NCI-H82 treated with DMSO at 0.1 percent for 48 hours (cell line): ENCODE measurements at regions not wholly inside any gene's neighbourhood (a gene's known extent, or its start where the extent isn't known, plus 50 kb on each side); places are given as distances from the start of the nearest gene placed in this dataset.

ENCODE experiments used
- DNase-seq: peaks from one replicate; lab custom pipeline; 2025; ENCODE audit not compliant: unreplicated experiment; lab: John Stamatoyannopoulos, UW

DNA sequence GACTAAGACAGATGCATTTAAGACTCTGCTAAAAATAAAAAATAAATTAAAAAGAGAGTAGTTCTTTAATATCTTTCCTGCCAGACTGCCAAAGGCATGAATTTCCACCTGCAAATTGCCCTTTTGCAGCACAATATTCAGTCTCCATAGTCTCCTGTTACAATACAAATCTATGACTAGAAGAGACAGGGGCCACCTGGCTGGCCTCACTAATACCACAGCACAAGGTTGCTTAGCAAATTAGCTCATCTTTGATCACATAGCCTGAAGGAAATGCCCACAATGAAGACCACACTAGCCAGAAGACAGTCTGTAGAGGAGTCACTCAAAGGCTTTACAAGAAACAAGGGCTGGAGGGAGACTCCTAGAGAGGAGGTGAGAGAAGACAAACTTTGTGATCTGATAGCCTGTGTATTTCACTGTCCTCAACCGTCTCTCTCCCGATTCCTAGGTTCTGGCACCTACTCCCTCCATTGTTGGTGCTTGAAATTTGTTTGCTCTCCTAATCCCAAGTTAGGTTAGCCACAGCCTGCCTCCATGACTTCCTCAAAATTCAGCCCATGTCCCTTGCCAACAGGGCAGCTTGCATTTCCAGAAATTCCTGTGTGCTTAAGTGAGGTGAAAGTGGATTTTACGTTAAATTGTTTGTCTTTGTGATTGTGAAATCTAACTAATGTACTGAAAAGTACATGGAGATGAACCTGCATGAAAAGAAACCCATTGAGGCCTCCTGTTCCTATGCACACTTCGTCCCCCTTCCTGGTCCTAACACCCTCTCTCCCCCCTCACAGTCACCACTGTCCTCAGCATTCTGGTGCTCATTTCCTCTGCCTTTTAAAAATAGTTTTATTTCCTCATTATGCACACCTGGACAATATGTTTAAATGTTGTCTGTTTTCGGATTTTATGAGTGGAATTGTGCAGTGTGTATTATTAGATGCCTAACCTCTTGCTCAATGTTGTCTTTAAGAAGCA, 88.7 kb upstream of the PLXNC1 start:
- no peak for DNase-seq

DNA sequence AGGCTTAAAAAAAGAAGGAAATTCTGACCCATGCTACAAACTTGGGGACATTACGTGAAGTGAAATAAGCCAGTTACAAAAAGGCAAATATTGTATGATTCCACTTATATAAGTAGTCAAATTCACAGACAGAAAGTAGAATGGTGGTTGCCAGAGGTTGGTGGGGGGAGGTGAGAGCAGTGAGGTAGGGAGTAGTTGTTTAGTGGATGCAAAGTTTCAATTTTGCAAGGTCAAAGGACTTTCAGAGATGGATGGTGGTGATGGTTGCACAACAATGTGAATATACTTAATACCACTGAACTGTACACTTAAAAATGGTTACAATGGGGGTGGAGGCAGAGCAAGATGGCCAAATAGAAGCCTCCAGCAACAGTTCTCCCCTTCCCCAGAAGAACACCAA, 86.2 kb upstream of the PLXNC1 start:
- no peak for DNase-seq

DNA sequence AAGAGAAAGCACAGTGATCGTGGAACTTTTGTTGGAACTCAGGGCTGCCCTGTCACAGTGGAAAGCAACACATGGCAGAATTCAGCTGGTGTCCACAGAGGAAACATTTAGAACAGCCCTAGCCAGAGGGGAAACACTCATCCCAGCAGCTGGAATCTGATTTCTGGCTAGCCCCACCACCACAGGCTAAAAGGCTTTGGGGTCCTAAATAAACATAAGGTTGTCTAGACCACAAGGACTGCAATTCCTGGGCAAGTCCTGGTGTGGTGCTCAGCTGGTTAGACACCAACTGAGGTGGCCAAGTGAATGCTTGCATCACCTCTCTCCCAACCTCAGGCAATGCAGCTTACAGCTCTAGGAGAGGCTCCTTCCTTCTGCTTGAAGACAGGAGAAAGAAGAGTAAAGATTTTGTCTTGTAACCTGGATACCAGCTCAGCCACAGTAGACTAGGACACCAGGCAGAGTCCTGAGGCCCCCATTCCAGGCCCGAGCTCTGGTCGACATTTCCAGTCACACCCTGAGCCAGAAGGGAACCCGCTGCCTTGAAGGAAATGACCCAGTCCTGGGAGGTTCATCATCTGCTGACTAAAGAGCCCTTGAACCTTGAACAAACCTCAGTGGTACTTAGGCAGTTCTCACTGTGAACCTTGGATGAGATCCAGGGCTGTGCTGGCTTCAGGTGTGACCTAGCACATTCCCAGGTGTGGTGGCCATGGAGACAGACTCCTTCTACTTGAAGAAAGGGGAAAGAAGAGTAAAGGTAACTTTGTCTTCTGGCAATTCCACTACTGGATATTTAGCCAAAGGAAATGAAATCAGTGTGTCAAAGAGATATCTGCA, 85.4 kb upstream of the PLXNC1 start:
- DNase-seq = no peak

DNA sequence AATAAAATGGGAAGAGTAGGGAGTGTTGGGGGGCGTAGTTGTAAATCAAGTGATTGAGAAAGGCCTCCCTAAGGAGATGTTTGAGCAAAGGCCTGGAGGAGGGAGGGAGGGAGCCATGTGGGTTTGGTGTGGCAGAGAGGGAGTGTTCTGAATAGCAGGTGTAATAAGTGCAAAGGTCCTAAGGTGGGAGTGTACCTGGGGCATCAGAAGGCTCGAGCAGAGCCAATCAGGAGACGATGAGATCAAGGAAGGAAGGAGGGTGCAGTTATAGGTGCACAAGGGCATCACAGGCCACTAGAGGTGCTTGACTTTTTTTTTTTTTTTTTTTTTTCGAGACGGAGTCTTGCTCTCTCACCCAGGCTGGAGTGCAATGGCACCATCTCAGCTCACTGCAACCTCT, 77.9 kb upstream of the PLXNC1 start:
- DNase-seq = no peak

DNA sequence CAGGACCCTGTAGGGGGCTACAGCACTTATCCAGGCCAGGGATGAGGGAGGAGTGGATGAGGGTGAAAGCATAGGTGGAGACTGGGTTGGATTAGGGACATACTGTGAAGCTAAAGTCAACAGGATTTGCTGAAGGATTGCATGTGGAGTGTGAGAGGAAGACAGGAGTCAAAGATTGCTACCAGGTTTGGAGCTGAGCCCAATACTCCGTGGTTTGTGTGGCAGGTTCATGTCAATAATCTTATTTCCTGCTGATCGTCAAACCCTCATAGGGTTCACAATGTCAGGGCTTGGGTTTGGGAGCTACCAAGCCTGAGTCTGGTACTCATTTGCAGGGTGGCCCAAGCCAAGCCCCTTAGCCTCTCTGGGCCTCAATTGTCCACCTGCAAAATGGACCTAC, 77.1 kb upstream of the PLXNC1 start:
- DNase-seq = no peak

DNA sequence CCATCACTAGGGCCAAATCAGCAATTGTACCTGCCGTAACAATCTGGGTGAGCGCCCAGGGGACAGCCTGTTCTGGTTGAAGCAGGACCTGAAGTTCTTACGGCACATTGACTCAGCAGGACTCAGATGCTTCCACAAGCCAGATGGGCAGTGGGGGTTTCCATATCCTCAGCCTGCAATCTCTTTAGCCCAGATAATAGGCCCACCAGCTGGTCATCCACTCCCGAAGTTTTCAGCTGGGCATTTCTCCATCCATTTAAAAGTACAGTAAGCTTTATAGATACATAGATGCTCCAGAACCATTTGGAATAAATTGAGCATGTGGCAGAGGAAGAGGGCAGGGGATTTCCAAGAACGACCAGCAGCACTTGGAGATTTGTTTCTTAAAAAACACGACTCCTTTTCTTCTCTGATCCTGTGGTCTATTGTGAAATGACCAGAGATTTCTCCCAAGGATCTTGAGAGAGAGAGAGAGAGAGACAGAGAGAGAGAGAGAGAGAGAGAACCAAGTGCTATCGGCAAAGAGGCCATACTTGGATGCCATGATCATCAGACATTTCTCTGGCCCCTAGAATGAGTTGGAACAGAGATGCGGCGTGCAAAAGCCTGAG, 74.8 kb upstream of the PLXNC1 start:
- peak; percentile 85 for DNase-seq

DNA sequence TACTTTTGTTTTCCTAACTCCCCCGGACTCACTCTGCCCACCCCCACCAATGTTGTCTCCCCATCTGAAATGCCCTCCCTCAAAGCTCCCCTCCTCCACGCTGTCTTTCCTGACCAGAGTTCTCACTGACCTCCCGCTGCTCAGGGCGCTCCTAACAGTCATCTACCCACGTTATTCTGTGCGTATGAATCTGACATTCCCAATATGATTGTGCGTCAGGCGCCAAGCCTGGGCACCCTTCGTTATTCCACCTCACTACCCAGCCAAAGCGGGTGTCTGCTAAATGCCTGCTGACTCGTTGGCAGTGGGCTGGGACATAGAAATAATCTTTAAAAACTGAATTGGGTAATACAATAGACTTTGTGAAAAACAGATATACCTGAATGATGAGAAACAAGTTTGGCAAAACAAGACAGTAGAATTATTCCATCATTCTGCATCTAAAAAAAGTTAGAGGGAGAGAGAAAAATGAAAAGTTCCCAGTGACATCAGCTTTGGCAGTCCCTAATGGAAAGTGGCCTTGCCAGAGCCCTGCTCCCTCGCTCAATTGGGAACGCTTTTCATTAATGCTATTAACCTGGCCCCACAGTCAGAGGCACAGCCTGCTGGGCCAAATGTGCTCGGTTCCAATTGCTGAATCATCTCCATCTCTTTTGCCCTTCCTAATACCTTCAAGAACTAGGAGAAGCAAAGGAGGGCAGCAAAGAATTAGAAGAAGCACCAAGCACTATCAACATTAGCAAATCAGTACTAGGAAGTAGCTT, 74.0 kb upstream of the PLXNC1 start:
- DNase-seq = peak; percentile 64

DNA sequence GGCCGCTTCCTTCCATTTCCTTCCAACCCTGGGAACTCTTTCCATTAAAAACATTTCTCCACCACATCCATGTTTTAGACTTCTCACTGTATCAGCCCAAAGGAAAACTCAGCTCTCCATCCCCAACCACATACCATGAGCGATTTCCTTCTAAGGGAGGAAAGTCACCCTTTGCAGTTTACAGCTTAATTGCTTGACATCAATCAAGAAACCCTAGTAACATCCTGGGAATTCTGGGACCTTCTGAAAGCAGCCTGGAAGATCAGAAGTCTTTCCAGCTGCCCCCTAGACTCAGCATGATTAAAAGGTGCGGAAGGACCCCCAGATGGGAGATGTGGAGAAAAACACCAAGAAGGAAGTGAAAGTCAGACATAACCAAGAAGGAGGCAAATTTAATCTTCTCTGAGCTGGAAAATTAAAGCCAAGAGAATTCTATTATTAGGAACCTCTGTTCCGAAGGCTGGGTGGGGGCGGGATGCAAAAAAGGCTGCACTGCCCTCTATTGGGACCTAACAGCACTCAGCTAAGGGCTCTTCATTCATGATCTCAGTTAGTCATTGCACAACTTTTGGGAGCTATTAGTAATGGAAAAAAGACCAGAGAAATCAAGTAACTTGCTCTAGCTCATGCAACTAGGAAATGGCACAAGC, 73.3 kb upstream of the PLXNC1 start:
- no peak for DNase-seq

DNA sequence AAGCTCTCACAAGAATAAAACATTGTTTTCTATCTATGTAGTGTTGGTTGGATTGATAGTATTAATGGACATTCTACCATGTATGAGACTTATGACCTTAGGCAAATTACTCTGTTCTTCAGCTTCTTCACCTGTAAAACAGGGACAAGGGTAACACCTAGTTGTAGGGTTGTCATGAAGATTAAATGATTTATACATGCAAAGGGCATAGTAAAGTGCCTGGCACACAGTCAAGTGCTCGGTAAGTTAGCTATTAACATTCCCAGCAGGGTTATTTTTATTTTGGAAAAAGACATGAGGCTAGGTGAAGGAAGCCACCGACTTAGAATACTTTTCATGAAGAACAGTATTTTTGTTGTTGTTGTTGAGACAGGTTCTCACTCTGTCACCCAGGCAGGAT, 71.2 kb upstream of the PLXNC1 start:
- DNase-seq = no peak

DNA sequence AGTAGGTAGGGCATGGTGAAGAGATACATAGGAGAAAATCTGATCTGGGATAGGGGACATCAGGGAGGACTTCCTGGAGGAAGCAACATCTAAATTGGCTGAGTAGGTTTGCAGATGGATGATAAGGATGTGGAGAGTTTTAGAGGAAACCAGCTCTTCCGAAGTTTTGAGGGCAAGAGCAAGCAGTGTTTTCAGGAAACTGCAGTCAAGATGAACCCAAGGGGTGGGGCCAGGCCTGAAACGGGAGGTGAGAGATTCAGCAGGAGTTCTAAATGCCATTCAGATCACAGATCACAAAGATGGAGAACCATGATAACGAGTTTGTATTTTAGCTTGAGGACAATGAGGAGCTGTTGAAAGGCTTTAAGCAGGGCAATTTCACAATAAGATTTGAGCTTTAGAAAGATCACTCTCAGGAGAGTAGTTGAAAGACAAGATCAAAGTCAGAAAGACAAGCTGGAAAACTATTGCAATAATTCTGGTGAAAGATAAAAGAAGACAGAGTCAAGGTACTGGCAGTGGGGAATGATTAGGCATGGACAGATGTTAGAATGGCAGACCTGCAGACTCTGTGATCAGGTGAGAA, 70.1 kb upstream of the PLXNC1 start:
- DNase-seq = no peak

DNA sequence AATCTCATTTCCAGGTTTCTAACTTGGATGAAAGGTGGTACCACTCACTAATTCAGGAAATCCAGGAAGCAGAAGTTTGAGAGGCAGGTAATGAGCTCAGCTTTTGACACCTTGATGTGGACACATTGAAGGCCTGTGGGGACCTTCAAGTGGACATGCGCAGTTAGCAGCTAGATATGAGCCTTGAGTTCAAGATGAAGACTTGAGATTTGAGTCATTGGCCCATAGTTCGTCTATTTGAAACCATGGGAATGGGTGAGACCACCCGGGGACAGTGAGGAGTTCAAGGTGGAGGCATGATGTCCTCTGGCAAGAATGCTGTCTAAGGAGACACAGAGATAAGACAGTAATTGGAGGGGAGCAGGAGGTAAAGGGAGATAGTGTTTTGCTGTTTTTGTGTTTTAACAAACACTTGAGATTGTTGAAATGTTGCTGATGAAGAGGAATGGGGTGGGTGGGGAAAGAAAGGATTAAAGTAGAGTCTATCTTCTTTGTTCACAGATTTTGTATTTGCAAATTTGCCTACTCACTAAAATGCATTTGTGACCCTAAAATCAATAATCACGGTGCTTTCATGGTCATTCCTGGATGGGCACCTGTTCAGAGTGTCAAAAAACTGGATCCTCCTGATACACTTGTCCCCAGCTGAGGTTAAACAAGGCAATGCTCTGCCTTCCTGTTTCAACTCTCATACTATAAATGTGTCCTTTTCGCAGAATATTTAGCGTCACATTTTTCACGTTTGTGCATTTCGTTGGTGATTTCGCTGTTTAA, 69.5 kb upstream of the PLXNC1 start:
- DNase-seq = no peak

DNA sequence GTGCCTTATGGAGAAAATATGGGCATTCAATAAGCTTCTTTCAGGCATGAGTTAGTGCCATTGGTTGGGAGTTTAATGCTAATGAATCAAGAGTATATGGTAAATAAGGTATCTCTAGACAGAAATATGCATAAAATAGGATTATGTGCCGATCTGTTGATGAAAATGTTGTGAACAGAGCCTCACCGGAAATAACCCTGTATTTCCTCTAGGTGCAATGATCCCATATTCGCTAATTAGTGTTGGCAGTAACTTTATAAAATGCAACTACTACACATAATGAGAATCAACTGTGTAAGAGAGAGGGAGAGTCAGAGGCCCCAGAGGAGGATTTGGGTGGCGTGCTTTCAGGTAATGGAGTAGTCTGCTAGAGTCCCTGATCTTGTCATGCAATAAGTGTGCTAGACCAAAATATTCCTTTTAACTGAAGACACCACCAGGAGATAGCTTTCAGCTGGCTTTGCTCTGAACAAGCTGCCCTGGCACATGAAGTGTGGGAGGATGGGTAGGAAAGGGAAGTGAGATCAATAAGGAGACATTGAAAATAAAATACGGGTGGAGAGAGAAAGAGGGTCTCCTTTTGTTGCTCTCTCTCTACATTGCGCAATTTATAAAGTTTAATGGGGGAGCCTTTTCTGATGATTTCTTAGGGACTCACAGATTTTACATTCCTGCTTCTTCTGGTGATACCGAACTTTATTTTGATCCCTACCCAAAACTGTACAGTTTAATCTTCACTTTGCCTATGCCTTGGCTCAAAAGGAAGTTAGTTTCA, 68.6 kb upstream of the PLXNC1 start:
- no peak for DNase-seq

DNA sequence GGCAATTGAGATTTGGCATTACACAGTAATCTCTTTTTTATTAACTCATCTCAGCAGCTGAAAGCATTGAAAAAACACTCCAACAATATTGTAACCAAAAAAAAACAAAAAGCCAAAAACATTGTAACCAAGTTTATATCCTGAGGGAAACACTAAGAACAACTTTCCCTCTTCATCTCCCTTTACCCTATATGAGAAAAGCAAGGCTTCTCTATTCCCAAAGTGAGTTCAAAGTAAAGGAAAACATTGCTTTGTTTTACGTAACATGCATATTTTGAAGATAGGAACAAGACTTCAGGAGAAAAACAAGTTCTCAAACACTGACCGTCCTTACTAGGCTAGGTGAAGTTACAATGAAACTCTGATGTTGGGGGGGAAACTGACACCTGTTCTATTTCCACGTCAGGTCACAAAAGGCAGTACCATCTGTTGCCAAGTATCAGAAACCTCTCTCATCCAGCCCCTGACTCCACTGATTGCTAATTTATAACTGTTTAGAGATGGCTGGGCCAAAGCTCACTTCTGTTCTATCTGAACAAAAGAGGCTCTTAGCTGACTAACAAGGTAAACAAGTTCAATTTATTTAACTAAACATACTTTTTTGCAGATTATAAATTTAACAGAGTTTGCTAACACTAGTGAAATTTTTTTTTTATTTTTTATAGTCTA, 67.9 kb upstream of the PLXNC1 start:
- DNase-seq = peak; percentile 61

DNA sequence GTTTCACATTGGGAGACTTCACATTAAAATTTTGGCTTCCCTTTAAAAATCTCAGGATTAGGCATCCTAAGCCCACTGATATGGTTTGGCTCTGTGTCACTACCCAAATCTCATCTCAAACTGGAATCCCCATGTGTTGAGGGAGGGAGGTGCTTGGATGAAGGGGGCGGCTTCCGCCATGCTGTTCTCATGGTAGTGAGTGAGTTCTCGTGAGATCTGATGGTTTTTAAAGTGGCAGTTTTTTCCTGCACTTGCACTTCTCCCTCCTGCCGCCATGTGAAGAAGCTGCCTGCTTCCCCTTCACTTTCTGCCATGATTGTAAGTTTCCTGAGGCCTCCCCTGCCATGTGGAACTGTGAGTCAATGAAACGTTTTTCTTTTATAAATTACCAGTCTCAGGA, 65.7 kb upstream of the PLXNC1 start:
- DNase-seq = no peak

DNA sequence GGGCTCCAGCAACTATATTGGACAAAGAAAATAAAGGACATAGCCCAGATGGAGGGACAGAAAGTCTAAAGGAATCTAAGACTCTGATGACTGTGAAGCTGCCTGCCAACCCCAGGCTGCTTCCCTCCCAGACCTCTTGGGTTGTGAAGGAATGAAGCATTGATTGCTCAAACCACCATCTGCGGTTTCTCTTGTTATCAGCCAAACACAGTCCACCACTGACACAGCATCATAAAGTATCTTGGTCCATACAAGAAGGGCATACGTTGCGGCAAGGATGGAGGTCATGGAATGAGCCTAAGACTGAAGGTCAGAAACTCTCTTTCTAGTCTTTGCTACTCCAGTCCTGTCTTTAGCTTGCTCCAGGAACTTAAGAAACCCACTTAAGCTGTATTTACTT, 58.5 kb upstream of the PLXNC1 start:
- no peak for DNase-seq

DNA sequence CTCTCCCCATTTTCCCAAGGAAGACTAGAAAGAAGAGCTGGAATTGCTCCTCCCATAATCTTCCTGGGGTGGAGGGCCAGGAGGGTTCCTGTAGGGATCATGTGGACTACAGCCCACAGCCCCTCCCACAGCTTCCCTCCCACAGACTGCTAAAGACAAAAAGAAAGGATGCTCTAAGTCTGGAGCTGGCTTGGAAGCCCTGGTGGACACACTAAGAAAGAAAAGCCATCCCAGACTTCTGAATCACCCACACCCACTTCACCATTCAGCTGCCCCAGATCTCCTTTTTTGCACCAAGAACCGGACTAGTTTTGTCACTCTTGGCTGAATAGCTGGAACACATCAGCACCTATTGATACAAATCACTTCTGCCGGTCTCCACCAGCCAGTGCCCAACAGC, 56.8 kb upstream of the PLXNC1 start:
- DNase-seq = no peak

DNA sequence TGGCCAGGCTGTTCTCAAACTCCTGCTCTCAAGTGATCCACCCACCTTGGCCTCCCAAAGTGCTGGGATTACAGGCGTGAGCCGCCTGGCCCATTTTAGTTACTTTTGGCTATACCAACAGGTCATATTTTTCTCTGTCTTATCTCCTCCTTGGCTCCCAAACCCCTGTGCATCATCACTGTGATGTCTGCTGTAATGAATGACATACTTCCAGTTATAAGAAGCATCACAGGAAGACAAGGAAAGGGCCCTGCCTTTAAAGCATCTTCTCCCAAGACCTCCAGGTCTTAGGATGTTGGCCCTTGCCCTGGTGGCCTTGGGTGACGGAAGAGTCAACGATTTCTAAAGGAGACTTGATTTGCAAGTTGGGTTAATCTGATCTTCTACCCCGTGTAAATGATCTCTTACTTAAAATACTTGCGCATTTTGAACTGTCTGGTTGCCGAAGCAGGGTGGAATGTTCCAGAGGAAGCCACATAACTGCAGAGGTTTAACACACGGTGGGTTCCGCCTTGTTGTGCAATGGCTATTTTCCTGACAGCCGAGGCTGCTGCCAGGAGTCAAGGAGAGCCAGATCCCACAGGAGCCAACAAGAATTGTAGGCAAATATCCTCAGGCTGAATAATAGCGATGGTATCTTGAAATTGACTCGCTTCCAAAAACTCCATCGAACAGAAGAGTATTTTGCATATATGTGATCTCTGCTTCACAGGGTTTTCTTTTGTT, 55.7 kb upstream of the PLXNC1 start:
- DNase-seq = no peak
